GM19023 (cell line): ENCODE measurements at regions not wholly inside any gene's neighbourhood (a gene's known extent, or its start where the extent isn't known, plus 50 kb on each side); places are given as distances from the start of the nearest gene placed in this dataset.
"Not testable (repeated sequence)": the region's sequence is repeated elsewhere in the genome, so short reads cannot be mapped to it uniquely, and the experiment has no call there.

ENCODE experiments used
- ATAC-seq: cut with Tn5 transposase; IDR thresholded peaks from one replicate; pipeline ENCODE4 v1.9.1; 2021; ENCODE audit warnings: mild to moderate bottlenecking, moderate library complexity; ENCODE audit not compliant: unreplicated experiment

DNA sequence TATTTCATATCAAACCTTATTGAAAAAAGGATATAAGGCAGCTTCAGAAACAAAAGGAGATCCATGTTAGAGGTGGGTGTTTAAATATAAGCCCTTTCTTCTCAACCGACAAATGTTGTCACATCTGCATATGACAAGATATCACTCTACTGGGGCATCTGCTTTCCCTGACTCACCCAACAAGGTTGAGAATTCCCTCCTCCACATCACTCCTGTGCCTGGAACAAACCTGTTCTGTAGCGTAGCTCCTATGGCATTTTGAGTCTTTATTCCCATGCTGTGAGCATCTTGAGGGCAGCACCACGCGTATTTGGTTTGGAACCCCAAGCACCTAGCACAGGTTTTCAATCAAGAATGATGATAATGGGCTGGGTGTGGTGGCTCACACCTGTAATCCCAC is 59.4 kb upstream of the ZFHX3 start:
- ATAC-seq, result no peak

- no peak for ATAC-seq
Observed at GRCh38 chr16:73106329-73107034, 58.6 kb upstream of the ZFHX3 start.

DNA sequence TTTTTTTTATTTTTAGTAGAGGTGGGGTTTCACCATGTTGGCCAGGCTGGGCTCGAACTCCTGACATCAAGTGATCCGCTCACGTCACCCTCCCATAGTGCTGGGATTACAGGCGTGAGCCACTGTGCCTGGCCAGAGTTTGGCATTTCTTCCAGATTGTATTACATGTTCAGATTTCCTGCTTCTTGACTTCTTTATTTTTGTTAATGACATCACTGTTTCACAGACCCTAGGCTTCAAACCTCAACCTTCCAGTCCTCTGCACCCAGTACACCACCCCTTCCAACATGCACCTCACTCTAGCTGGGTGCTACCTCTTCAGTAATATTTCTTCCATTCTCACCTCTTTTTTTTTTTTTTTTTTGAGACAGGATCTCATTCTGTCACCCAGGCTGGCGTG is 53.6 kb upstream of the ZFHX3 start:
- ATAC-seq, result no peak

DNA sequence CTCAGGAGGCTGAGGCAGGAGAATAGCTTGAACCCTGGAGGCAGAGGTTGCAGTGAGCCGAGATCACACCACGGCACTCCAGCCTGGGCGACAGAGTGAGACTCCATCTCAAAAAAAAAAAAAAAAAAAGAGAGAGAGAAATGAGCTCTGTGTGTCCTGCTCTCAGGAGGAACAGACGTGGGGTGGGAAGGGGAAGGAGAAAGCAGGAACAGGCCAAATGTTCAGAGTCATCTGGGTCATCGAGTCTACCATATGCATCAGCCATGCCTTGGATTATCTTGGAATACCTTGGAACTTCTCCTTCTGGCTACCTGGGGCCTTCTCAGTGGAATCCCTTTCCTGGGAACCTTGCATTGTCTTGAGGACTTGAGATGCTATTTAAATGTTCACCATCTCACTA is 51.7 kb upstream of the ZFHX3 start:
- not testable (repeated sequence) for ATAC-seq
